ENCODE measurements at regions not wholly inside any gene's neighbourhood (a gene's known extent, or its start where the extent isn't known, plus 50 kb on each side); places are given as distances from the start of the nearest gene placed in this dataset.

DNA sequence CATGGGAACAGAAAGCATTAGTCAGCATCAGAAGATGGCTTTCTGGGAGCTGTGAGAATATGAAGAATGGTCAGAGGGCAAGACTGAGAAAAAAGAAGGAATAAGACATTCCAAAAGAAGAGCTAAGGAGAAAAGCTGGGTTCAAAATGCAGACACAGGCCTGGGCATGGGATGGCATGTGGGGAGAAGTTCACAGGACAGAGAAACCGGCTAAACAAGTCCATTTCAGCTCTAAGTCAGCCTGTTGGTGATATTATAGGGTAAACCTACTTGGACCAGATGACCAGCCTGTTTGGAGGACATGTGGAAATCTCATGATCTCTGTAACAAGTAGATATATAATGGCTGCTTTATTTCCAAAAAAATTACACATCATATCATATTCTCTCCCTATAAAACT lies 91.7 kb upstream of the MEIS1 start:
- TF ChIP-seq, protein P1, sequence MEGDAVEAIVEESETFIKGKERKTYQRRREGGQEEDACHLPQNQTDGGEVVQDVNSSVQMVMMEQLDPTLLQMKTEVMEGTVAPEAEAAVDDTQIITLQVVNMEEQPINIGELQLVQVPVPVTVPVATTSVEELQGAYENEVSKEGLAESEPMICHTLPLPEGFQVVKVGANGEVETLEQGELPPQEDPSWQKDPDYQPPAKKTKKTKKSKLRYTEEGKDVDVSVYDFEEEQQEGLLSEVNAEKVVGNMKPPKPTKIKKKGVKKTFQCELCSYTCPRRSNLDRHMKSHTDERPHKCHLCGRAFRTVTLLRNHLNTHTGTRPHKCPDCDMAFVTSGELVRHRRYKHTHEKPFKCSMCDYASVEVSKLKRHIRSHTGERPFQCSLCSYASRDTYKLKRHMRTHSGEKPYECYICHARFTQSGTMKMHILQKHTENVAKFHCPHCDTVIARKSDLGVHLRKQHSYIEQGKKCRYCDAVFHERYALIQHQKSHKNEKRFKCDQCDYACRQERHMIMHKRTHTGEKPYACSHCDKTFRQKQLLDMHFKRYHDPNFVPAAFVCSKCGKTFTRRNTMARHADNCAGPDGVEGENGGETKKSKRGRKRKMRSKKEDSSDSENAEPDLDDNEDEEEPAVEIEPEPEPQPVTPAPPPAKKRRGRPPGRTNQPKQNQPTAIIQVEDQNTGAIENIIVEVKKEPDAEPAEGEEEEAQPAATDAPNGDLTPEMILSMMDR (IDR thresholded peaks at IDR 0.05), result no peak
- TF ChIP-seq ZFX (IDR thresholded peaks at IDR 0.05; ENCODE audit: borderline replicate concordance), result no peak
